ENCODE measurements at regions not wholly inside any gene's neighbourhood (a gene's known extent, or its start where the extent isn't known, plus 50 kb on each side); places are given as distances from the start of the nearest gene placed in this dataset.

GRCh38 chr4:63851496-63851895, 557.8 kb downstream of the TECRL start:
- TF ChIP-seq CTCF (IDR thresholded peaks at IDR 0.05; ENCODE audit: insufficient read depth, low read length, poor library complexity, severe bottlenecking), result no peak
- no peaks in the 10 kb centered on the region for H3K36me3 ChIP-seq (ENCODE audit: control insufficient read depth, insufficient read depth, low read length)
- H3K4me3 ChIP-seq (replicated peaks; ENCODE audit: low read depth, low read length), result no peak overlapping the region
- H3K27me3 ChIP-seq (replicated peaks; ENCODE audit: control insufficient read depth, insufficient read depth, low read length), result no peaks in the 10 kb centered on the region
- DNase-seq (ENCODE audit: extremely low read depth, insufficient read length), result no peak

- Histone ChIP-seq H3K27me3 (replicated peaks; ENCODE audit: control insufficient read depth, insufficient read depth, low read length) (no peaks in the 10 kb centered on the region), H3K4me3 (replicated peaks; ENCODE audit: low read depth, low read length) (no peak overlapping the region), H3K36me3 (ENCODE audit: control insufficient read depth, insufficient read depth, low read length) (no peaks in the 10 kb centered on the region)
- TF ChIP-seq CTCF (IDR thresholded peaks at IDR 0.05; ENCODE audit: insufficient read depth, low read length, poor library complexity, severe bottlenecking), result no peak
- DNase-seq (ENCODE audit: extremely low read depth, insufficient read length), result no peak
Measured at GRCh38 chr4:63841266-63841665, 568.0 kb downstream of the TECRL start.

GRCh38 chr4:63831590-63832155, 577.6 kb downstream of the TECRL start:
- H3K4me3 ChIP-seq (replicated peaks; ENCODE audit: low read depth, low read length), result no peak overlapping the region
- TF ChIP-seq CTCF (IDR thresholded peaks at IDR 0.05; ENCODE audit: insufficient read depth, low read length, poor library complexity, severe bottlenecking), result no peak
- H3K27me3 ChIP-seq (replicated peaks; ENCODE audit: control insufficient read depth, insufficient read depth, low read length), result no peaks in the 10 kb centered on the region
- no peaks in the 10 kb centered on the region for H3K36me3 ChIP-seq (ENCODE audit: control insufficient read depth, insufficient read depth, low read length)
- no peak for DNase-seq (ENCODE audit: extremely low read depth, insufficient read length)

- DNase-seq (ENCODE audit: extremely low read depth, insufficient read length), result no peak
- TF ChIP-seq CTCF (IDR thresholded peaks at IDR 0.05; ENCODE audit: insufficient read depth, low read length, poor library complexity, severe bottlenecking), result no peak
- H3K27me3 ChIP-seq (replicated peaks; ENCODE audit: control insufficient read depth, insufficient read depth, low read length), result no peaks in the 10 kb centered on the region
- no peaks in the 10 kb centered on the region for H3K36me3 ChIP-seq (ENCODE audit: control insufficient read depth, insufficient read depth, low read length)
- H3K4me3 ChIP-seq (replicated peaks; ENCODE audit: low read depth, low read length), result no peak overlapping the region
Measured at GRCh38 chr4:63817196-63817865, 591.9 kb downstream of the TECRL start.

GRCh38 chr4:63814171-63814964, 594.9 kb downstream of the TECRL start:
- Histone ChIP-seq H3K4me3 (replicated peaks; ENCODE audit: low read depth, low read length) (no peak overlapping the region), H3K36me3 (ENCODE audit: control insufficient read depth, insufficient read depth, low read length) (no peaks in the 10 kb centered on the region), H3K27me3 (replicated peaks; ENCODE audit: control insufficient read depth, insufficient read depth, low read length) (no peaks in the 10 kb centered on the region)
- no peak for TF ChIP-seq CTCF (IDR thresholded peaks at IDR 0.05; ENCODE audit: insufficient read depth, low read length, poor library complexity, severe bottlenecking)
- no peak for DNase-seq (ENCODE audit: extremely low read depth, insufficient read length)

Measured in GM06990 (cell line).